ENCODE measurements at regions not wholly inside any gene's neighbourhood (a gene's known extent, or its start where the extent isn't known, plus 50 kb on each side); places are given as distances from the start of the nearest gene placed in this dataset.
"Not testable (repeated sequence)": the region's sequence is repeated elsewhere in the genome, so short reads cannot be mapped to it uniquely, and the experiment has no call there.

GRCh38 chr14:45709541-45709940, 456.5 kb upstream of the MIS18BP1 start:
- DNase-seq, result no peak

- DNase-seq, result no peak
Observed at GRCh38 chr14:45705940-45706534, 453.0 kb upstream of the MIS18BP1 start.

GRCh38 chr14:45699471-45699870, 446.5 kb upstream of the MIS18BP1 start:
- no peak for DNase-seq

GRCh38 chr14:45698462-45699134, 445.6 kb upstream of the MIS18BP1 start:
- DNase-seq, result peak; percentile 47

GRCh38 chr14:45686771-45687170, 433.8 kb upstream of the MIS18BP1 start:
- DNase-seq, result no peak

- no peak for DNase-seq
Observed at GRCh38 chr14:45680531-45680930, 427.5 kb upstream of the MIS18BP1 start.

- no peak for DNase-seq
Observed at GRCh38 chr14:45679853-45680252, 426.9 kb upstream of the MIS18BP1 start.

GRCh38 chr14:45678163-45678562, 425.2 kb upstream of the MIS18BP1 start:
- no peak for DNase-seq

- DNase-seq, result no peak
Observed at GRCh38 chr14:45673420-45673819, 420.4 kb upstream of the MIS18BP1 start.

- no peak for DNase-seq
Observed at GRCh38 chr14:45664668-45665356, 411.8 kb upstream of the MIS18BP1 start.

- no peak for DNase-seq
Observed at GRCh38 chr14:45658917-45659299, 405.9 kb upstream of the MIS18BP1 start.

GRCh38 chr14:45658226-45658916, 405.4 kb upstream of the MIS18BP1 start:
- no peak for DNase-seq

- DNase-seq, result no peak
Observed at GRCh38 chr14:45651890-45652289, 398.9 kb upstream of the MIS18BP1 start.

- no peak for DNase-seq
Observed at GRCh38 chr14:45650754-45651153, 397.8 kb upstream of the MIS18BP1 start.

- no peak for DNase-seq
Observed at GRCh38 chr14:45649051-45649450, 396.0 kb upstream of the MIS18BP1 start.

GRCh38 chr14:45641541-45641940, 388.5 kb upstream of the MIS18BP1 start:
- no peak for DNase-seq

- DNase-seq, result not testable (repeated sequence)
Observed at GRCh38 chr14:45634651-45635441, 381.8 kb upstream of the MIS18BP1 start.

- no peak for DNase-seq
Observed at GRCh38 chr14:45633220-45633984, 380.4 kb upstream of the MIS18BP1 start.

GRCh38 chr14:45621731-45622130, 368.7 kb upstream of the MIS18BP1 start:
- DNase-seq, result no peak

- no peak for DNase-seq
Observed at GRCh38 chr14:45619831-45620230, 366.8 kb upstream of the MIS18BP1 start.

GRCh38 chr14:45610318-45610717, 357.3 kb upstream of the MIS18BP1 start:
- peak; percentile 36 for DNase-seq

Measured in renal pelvis (tissue), 1 donor.